HFF-Myc (cell line): ENCODE measurements at regions not wholly inside any gene's neighbourhood (a gene's known extent, or its start where the extent isn't known, plus 50 kb on each side); places are given as distances from the start of the nearest gene placed in this dataset.

Experiments
- DNase-seq: peaks from one replicate; pipeline ENCODE4 v3.0.0-alpha.2; 2011; ENCODE audit warnings: low read depth; ENCODE audit errors: extremely low read depth
- H3K4me3 ChIP-seq: replicated peaks from 2 replicates; pipeline ENCODE4 v1.5.1; 2011; ENCODE audit warnings: low read depth, mild to moderate bottlenecking, control low read depth, low read length
- CTCF ChIP-seq: IDR thresholded peaks from 2 replicates; pipeline ENCODE4 v1.5.1; 2012; ENCODE audit warnings: mild to moderate bottlenecking, low read depth, low read length, control low read depth; ENCODE audit errors: missing control alignments

DNA sequence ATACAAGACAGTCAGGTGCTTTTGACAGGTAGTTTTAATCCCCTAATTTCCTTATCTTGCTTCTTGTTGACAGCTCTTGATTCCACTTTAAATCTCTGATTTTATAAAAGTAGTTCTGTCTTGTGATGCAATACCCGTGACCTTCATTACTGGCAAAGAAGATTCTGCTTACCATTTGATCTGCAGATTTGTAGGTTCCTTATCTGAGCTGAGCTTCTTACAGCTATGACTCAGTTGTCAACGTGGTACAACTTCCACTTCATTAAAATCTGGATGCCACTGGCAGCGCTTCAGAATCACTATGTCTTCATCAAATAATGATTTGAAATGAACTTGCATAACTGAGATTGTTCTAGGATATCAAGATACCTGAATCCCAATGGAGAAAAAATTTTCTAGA, 543.6 kb upstream of the B3GALT2 start:
- DNase-seq = no peak
- no peak for TF ChIP-seq CTCF
- no peak overlapping the region for H3K4me3 ChIP-seq

- DNase-seq = no peak
- no peak overlapping the region for H3K4me3 ChIP-seq
- TF ChIP-seq CTCF = no peak
Observed at GRCh38 chr1:193729429-193729828, 543.0 kb upstream of the B3GALT2 start.

DNA sequence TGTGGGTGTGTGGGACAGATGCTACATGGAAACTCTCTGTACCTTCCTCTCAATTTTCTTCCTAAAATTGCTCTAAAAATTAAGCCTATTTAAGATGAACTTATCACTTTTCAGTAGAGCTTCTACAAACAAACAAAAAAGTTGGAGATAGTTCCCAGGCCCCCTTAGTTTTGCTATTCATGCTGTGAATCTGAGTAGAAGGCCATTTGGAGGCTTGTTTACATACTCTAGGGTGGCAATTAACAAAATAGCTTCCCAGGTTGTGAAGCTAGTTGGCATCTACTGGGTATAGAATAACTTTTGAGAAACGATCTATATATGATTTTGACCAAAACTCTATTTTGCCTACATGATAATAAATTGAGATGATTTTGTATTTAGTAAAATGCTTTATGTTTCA, 541.4 kb upstream of the B3GALT2 start:
- no peak overlapping the region for H3K4me3 ChIP-seq
- no peak for DNase-seq
- TF ChIP-seq CTCF = no peak

GRCh38 chr1:193726722-193727121, 540.3 kb upstream of the B3GALT2 start:
- no peak overlapping the region for H3K4me3 ChIP-seq
- DNase-seq = no peak
- no peak for TF ChIP-seq CTCF

DNA sequence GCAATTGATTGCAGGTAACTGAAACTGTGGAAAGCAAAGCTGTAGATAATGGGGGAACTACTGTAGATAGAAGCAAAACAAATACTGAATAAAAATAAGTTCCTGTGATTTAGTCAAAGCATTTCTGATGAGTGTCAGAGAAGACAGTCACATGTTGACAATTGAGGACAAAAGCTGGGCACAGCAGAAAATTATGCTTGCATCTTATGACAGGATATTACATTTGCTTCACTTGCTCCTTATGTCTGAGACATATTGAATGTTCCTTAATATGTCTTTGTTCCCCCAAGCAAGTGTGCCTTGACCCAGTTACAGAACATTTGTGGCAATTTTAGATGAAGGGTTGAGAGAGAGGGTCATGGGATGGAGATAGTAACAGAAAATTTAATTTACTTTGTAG, 526.0 kb upstream of the B3GALT2 start:
- TF ChIP-seq CTCF = no peak
- H3K4me3 ChIP-seq = no peak overlapping the region
- DNase-seq = no peak

DNA sequence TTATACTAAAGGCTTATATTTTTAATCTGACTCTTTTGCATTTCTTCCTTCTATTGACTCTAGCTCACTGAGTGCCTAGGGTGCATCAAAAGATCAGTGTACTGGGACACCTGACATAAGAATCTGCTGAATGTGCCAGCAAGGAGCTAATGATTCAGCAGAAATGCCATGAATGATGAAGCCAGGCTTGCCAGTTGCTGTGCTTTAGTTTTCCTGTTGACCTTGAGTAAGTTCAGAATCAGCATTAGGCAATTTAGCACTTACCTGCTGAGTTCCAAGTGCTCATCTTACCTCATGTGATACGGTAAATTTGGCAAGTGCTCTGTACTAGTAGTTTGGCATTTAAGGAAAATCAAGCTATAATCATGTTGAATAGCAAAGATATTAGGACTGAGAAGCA, 523.2 kb upstream of the B3GALT2 start:
- no peak for DNase-seq
- no peak for TF ChIP-seq CTCF
- no peak overlapping the region for H3K4me3 ChIP-seq

DNA sequence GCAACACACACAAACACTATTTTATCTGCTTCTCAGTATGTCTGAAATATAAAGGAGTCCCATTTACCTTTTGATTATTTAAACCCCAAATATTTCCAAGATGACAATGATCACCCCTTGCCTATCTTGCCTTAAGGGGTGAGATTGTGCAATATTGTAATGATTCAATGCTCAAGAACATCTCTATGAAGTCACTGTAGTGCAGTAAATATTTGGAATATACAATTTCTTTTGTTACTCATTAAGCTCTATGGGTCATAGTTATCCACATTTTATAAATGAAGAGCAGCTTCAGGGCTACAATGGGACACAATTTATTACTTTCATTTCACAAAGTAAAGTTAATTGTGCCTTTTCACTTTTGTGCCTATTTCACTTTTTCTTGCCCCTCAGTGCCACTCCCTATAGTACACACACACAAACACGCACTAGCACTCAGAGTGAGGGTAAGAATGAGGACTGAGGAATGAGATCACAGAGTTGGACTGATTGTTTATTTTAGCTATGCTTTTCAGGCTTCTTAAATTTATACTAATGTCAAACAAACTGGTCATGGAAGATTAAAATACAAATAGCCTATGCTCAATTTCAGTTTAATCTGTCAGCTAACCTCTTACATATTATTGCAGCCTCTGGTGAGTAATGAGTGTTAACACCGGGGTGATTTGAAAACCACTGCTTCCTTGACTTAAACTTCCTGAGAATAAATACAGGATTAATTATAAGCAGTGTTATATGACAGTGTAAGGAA, 521.0 kb upstream of the B3GALT2 start:
- no peak for DNase-seq
- no peak overlapping the region for H3K4me3 ChIP-seq
- TF ChIP-seq CTCF = no peak
